NCI-H1436 (cell line): ENCODE measurements at regions not wholly inside any gene's neighbourhood (a gene's known extent, or its start where the extent isn't known, plus 50 kb on each side); places are given as distances from the start of the nearest gene placed in this dataset.
"Not testable (repeated sequence)": the region's sequence is repeated elsewhere in the genome, so short reads cannot be mapped to it uniquely, and the experiment has no call there.

ENCODE experiments used
- DNase-seq: peaks from one replicate; lab custom pipeline; 2025; lab: John Stamatoyannopoulos, UW

DNA sequence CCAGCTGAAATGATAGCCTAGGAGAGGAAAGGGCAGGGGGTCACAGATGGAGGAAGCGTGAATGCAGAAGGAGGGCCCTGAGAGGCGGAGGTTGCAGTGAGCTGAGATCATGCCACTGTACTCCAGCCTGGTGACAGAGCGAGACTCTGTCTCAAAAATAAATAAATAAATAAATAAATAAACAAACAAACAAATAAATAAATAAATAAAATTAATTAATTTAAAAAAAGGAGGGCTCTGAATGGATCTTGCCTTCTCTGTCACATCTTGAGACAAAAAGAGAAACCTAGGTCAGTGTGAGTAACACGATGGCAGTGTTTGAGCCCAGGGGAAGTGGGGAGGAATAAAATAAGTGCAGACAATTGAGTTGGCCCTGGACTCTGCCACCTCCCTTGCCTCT, 182.3 kb upstream of the DAAM1 start:
- DNase-seq, result not testable (repeated sequence)

DNA sequence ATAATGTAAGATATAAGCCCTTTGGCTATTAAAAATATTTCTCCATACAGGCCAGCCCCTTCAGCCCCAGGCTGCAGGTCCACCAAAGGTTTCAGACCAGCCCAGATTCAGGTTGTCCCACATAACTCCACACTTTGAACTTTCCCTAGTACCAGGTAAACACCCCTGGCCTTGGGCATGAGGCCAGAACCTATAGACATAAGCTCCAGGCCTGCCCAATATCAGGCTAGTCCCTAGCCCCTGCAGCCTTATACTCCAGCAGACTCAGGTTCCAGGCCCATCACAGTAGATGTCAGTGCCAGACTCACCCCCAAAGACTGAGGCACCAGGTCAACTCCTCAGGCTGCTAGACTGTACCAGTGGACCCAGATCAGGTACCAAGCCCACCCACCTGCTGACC, 178.5 kb upstream of the DAAM1 start:
- no peak for DNase-seq

DNA sequence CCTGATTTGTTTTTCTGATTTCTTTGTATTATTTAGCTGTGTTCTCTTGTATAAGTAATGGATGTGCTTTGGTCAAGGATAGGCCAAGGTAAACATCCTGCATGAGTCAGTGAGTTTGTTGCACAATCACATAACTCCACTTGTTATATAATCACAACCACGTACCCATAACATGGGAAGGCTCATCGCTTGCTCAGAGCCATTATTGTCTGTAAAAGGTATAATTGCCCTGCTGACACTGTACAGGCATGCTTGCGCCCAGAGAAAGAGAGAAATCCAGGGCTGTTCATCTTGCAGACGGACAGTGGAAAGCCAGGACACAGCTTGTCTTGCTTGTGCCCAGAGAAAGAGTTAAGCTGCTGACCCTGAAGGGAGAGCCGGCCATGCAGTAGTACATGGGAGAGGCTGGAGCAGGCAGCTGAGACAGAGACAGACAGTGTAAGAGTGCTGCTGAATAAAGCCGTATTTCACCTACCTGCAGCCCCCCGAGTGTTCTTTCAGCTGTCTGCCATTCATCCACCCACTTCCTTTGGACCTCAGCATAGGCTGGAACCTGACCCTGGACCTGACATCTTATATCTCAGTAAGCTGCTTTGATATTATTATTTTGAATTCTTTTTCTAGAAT, 174.7 kb upstream of the DAAM1 start:
- no peak for DNase-seq

DNA sequence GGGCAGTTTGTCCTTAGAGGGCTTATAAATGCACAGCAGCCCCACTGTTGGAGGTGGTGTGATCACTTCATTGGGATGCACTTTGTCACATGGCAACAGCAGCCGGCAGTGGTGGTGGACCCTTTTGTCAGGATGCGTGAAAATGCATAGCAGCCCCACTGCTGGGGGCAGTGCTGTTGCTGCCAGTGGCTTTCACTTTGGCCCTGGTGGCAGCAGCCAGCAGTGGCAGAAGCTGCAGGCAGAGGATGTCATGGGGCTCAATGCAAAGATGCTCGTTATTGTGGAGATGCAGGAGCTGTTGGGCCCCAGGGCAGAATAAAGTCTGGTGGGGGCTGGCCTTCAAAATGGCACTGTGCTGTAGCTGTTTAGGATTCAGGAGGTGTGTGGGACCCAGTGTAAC, 173.0 kb upstream of the DAAM1 start:
- DNase-seq, result no peak

DNA sequence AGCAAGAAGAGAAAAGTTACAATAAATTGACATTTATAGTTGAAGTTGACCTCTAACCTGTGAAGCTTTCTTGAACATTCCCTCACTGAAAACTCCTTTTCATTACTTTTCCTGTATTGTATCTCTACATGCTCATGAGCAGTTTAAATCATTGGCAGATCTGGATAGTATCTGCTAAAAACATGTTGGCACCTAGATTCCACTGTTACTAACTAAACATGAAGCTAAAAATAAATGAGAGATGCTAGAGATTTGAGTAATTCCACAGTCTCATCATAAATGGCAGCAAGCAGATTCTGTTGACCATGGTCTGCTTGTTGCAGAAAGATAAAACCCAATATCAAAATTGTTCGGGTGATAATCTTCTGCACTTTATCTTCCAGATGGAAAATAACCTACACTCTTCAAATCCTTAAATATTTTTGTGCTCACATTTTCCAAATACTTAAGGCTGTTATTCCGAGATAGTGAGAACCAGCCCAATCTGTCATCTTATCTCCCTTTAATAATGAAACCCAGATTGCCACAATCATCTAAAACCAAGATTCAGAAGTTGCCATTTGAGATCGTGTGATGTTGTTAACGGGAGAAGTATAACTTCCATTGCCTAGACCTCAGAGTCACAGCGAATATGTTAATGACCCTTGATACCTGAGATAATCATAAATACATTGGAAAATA, 171.0 kb upstream of the DAAM1 start:
- no peak for DNase-seq

DNA sequence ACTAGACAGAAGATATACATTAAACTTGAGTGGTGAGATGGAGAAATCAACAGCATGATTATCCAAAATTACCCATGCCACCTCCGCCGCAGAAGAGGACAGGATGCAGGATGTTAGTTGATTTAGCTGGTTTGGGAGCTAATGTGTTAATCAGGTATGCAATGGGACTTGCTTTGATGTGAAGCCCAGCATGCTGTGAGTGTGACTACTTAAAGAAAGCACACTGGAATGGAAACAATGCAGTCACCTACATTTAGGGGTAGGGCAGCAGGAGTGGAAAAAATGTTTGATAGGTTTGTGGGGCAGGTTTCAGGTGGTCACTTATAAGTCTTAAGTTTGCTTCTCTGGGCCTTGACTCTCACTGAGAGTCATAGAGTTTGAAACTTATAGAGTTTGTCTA, 170.0 kb upstream of the DAAM1 start:
- DNase-seq, result no peak

DNA sequence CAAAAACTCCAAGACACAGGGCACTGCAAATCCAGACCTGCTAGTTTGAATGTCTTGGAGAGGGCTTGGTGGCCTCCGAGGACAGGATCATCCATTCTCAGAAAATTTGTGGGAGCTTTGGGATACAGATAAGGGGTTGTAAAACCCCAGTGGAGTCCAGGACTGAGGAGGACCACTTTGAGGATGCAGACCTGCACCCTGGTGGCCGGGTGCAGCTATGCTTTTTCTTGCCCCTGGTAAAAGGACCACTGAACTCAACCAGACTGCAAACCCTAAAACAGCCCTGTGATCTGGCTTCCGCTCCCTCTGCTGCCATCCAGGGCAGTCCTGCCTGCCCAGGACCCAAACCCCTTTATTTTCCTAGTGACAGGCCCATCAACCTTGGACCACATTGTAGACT, 169.5 kb upstream of the DAAM1 start:
- no peak for DNase-seq

DNA sequence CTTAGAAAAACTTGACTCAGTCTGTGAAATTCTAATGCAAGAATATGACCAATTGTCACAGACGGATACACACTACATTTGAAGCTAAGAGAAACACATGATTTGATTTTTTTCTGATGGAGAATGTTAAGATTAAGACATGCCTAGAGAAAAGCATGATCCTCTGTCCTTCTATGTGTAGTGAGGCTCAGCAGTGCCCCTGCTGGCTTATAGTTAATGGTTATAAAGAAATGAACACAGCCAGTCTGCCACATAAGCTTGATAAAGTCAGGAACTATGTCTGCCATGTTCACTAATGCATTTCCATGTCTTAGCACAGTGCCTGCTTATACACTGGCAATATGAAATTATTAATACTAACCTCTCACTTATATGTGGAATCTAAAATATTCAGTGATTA, 168.1 kb upstream of the DAAM1 start:
- peak; percentile 9 for DNase-seq

DNA sequence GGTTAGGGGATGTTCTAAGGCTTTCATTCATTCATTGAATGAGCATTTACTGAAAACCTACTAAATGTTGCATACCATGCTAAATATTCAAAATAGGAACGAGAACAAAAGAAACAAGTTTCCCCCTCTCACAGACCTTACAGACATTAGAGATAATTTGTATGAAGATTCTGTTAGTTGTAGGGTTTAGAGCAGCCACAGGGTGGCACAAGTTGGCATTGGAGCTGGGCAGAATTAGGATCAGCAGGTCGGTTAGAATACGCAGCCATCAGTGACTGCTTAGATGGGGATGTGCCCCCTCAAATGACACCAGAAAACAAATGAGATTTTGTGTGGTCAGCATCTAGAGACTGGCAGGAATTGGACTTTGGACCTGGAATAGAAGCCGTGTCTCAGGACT, 166.3 kb upstream of the DAAM1 start:
- no peak for DNase-seq

DNA sequence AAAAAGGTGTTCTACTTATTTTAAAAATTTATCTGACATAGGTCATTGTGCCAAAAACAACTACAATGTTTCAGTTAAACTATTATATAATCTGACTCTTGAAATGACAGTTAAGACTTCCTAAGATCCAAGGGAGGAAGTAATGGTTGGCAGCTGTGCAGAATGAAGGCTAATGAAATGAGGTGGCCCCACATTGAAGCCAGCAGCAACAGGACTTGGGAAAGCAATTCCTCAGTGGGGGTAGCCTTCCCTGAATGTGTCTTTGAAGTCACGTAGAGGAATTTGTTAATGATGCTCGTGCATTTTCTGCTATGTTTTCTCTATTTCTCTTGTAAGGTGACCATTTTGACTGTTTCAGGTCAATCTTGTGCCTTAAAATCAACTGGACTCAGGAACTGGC, 162.4 kb upstream of the DAAM1 start:
- DNase-seq, result no peak

DNA sequence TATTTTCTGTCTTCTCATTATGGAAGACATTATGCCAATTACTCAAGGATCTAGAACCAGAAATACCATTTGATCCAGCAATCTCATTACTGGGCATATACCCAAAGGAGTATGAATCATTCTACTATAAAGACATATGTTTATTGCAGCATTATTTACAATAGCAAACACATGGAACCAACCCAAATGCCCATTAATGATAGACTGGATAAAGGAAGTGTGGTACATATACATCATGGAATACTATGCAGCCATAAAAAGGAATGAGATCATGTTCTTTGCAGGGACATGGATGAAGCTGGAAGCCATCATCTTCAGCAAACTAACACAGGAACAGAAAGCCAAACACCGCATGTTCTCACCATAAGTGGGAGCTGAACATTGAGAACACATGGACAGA, 161.8 kb upstream of the DAAM1 start:
- DNase-seq, result not testable (repeated sequence)

DNA sequence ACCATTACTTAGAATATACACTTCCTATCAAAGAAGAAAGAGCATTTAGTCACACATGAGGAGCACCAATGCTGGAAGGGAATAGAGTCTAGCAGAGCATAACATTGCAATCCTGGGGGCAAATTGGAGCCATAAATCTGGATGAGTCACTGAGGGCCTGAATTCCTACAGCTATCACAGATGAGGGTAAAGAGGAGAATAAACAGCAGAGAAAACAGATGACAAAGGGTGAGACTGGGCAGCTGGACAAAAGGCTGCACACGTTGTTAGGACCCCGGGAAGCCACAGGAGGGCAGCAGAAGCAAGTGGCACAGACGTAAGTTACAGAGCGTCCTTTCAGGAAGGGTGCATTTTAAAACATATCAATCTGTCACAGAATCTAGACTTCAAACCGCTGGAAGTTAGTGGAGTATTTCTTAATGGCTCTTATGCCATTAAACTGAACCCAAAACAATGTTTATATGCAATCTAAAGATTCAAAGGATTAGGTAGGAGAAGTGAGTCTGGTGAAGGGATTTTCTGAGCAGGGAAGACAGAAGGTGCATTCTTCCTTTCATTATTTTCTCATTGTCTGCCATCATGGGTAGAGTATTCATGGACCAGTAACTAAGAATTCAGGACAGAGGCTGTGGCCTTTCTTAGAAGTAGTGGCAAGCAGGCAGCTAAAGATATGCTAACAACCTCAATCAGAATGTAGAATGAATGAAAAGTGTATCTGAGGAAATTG, 159.8 kb upstream of the DAAM1 start:
- peak; percentile 39 for DNase-seq

DNA sequence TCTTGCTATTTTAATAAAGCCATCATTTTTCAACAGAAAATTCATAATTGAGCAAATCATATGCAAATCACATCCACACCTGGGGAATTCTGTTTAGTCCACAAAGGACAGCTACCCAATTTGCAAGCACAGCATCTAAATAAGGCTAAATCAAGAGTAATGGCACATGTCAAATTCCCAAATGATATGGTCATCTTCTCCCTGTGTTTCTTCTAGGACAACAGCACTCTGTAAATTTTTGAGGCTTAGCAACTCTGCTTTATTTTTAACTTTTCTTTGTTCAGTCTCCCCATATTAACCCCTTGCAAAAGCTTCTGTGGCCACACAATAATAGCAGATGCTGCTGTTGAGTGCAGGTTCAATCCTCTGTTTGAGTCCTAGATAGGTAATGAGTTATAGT, 155.6 kb upstream of the DAAM1 start:
- no peak for DNase-seq

DNA sequence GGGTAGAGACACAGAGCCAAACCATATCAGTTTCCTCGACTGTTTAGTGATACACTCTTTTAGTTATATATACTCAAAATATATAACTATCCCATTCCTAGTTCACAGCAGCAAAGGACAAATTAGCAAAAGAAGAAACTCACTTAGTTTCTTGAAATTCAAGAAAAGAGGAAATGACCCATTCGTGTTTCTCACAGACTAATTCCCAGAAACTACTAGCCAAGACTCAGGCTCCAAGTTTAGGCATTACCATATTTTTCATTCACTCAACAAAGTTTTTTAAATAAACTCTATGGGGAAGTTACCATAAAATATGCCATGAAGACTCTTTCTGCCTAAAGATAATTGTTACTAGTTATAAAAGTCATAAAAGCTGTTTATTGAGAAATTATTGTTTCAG, 152.3 kb upstream of the DAAM1 start:
- no peak for DNase-seq

DNA sequence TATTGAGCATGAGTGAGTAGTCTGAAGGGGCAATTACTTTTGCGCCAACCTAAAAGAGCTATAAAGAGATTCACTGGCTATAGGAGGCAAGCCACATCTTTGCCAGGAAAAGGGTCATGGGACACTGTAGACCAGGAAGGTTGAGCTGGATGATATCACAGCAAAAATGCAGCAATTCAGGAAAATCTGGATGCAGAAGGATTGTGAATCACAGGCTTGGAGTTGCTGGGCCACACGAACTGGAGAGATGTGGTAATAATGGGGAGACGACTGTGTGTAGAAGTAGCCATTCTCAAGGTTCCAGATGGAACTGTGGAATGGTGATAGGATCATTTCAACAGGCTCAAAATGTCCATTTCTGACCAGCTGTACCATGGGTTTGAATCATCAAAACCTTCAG, 151.4 kb upstream of the DAAM1 start:
- no peak for DNase-seq

DNA sequence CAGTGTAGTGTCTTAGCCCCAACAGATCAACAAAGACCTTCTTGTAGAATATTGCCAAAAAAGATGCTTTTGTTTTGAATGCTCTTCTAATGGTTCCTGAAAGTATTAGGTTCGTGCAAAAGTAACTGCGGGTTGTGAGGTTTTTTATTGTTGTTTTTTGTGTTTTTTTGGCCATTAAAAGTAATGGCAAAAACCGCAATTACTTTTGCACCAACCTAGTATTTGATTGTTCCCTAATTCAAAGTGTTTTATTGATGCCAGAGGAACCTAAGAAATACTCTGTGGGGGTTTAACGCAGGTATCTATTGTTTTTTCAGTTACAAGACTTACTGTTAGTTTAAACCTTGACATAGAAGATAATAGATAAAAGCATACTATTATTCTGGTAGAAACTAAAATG, 150.8 kb upstream of the DAAM1 start:
- no peak for DNase-seq

DNA sequence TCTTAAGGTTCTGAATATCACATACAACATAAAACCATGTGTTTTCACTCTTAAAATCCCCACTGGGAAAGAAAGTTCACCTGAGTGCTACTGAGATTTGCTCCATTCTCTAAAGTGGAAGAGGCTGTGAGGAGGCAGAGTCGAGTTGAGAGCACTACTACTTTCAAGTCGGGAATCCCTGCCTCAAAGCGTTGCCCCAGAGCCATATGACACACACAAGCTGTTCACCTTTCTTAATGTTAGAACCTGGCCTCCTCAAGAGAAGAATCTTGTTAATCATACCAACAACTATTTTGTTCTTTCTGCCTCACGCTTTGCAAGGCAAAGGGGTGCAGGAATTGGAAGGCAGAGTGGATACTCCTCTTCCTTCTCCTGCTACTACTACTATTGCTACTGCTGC, 149.7 kb upstream of the DAAM1 start:
- DNase-seq, result no peak

DNA sequence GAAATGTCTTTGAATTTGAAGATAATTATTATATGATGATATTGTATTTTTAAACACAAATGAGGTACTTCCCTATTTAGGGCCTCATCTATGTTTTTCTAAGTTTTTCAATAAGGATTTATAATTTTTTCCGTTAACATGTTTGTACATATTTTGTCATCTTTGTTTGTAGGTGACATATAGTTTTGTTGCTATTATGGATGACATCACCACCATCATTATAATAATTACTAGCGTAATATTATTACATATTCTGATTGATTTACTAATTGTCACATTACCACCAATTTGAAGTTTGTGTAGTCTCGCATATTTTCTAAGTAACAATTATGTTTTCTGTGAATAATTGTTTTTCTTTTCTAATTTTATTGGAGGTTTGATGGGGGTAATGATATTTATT, 147.2 kb upstream of the DAAM1 start:
- no peak for DNase-seq

DNA sequence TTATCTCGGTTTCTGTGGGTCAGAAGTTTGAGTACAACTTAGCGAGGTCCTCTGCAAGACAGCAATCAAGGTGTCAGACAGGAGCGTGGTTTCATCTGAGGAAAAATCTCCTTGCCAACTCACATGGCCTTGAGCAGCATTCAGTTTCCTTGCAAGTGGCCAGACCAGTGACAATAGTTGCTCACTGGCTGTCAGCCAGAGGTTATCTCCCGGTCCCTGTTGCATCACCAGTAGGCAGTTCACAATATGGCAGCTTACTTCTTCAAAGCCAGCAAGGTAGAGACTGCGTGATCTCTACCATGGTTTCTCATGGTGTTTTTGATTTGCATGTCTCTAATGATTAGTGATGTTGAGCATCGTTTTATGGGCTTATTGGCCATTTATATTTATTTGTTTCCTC, 143.8 kb upstream of the DAAM1 start:
- DNase-seq, result no peak

DNA sequence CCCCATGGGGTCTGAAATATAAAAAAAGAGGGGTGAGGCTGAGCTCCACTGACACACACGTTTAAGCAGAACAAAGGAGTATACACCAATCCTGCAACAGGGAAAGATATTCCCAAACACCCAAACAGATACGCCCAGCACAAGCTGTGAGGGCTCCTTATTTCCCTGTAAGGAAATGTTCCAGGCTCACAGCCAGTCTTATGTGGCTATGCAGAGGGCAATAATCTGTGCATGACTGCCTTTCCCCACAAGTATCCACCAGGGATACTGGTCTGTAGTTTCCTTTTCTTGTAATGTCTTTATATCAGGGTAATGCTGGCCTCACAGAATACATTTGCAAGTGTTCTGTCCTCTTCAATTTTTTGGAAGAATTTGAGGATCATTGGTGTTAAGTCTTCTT, 141.7 kb upstream of the DAAM1 start:
- no peak for DNase-seq

DNA sequence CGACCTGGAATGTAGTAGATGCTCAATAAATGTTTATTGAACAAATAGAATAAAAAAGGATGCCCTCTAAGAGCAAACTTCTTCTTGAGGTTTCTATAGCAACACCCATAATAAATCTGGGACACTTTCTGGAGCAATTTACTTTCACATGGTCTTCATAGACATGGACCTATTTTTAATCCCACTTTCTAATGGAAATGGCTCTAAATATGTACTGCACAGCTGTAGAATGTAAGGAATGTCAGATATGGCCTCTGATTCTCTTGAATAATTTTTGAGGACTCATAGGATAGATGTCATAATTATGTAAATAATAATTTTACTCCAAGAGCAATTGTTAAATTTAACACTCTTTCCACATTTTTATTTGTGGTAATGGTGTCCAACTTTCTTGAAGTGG, 133.5 kb upstream of the DAAM1 start:
- no peak for DNase-seq

DNA sequence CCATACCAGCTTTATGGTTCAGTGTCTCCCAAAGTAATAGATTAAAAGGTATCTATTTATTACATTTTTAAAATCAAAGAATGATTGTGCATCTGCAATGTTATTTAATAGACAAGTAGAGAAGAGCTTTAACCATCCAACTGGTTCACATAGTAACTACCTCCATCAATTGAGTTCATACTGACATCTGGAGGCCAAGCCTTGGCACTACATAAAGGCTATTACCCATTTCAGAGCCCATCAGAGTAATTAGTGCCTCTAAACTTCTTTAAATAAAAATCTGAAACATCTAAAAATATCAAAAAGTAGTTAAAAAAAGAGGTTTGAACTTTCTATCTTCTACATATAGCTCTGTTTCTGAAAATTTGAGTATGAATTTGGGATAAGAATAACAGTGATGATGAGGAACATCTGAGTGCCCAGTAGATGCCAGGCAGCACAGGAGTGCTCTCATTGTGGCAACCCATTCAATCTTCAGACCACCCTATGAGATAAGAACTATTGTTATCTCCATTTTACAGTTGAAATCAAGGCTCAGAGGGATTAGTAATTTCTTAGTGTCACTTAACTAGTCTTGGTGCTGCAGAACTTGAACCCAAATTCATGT, 132.9 kb upstream of the DAAM1 start:
- peak; percentile 45 for DNase-seq

DNA sequence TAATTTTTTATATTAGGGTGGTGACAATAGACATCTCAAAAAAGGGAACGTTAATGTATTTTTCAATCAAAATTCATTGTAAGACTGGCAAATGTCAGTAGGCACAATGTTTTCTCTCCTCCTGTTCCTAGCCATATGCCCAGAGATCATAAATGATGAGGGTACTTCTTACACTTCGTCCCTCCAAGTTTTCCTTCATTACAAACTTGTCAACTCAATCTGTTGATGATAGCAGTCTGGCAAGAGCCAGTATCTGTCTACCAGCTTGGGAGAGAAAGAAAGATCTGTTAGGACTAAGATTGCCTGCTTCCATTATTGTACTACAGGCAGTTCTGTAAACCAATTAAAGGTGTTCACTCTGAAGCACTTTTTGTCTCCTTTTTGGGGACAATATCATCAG, 130.9 kb upstream of the DAAM1 start:
- no peak for DNase-seq
